Rectal smooth muscle tissue (tissue), 1 donor: ENCODE measurements at regions not wholly inside any gene's neighbourhood (a gene's known extent, or its start where the extent isn't known, plus 50 kb on each side); places are given as distances from the start of the nearest gene placed in this dataset.

Source experiments
- H3K27ac ChIP-seq: one replicate; pipeline ENCODE4 v1.7.0; 2013; ENCODE audit warnings: low read depth, low read length, inconsistent platforms
- H3K27me3 ChIP-seq: one replicate; pipeline ENCODE4 v1.7.0; 2013; ENCODE audit warnings: low read length; ENCODE audit not compliant: control insufficient read depth, insufficient read depth
- H3K36me3 ChIP-seq: one replicate; pipeline ENCODE4 v1.7.0; 2013; ENCODE audit warnings: low read length; ENCODE audit not compliant: control insufficient read depth, insufficient read depth
- H3K4me1 ChIP-seq: one replicate; pipeline ENCODE4 v1.7.0; 2013; ENCODE audit warnings: low read length; ENCODE audit not compliant: control insufficient read depth, insufficient read depth
- H3K4me3 ChIP-seq: one replicate; pipeline ENCODE4 v1.7.0; 2013; ENCODE audit warnings: low read length
- H3K9ac ChIP-seq: one replicate; pipeline ENCODE4 v1.7.0; 2013; ENCODE audit warnings: low read length

DNA sequence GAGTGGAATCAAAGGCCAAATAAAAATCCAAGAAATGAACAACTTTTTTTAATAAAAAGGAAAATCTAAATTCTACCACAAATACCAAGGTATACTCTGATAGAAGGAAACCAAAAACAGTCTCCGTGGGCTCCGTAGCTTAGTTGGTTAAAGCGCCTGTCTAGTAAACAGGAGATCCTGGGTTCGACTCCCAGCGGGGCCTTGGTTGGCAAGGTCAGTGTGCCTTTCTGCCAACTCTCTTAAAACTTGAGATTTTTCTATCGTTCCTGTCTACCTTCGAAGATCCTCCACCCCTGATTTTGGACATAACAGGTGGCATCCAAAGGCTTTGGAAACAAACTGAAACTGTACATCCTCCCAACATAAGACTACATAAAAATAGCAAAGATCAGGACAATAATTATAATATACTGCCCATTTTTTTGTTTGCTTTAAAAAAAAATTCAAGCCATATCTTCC is 197.9 kb downstream of the TRIM27 start:
- H3K27me3 ChIP-seq: no peaks in the 10 kb centered on the region
- no peaks in the 10 kb centered on the region for H3K4me1 ChIP-seq
- H3K9ac ChIP-seq: no peak overlapping the region
- no peaks in the 10 kb centered on the region for H3K36me3 ChIP-seq
- H3K4me3 ChIP-seq: no peak overlapping the region
- H3K27ac ChIP-seq: no peak overlapping the region

- Histone ChIP-seq H3K4me3 (no peak overlapping the region), H3K27ac (no peak overlapping the region), H3K27me3 (no peaks in the 10 kb centered on the region)
Observed at GRCh38 chr6:28726569-28727309, 197.0 kb downstream of the TRIM27 start.

GRCh38 chr6:28727559-28728211 is 196.1 kb downstream of the TRIM27 start:
- H3K36me3 ChIP-seq: no peaks in the 10 kb centered on the region
- no peak overlapping the region for H3K27ac ChIP-seq
- H3K9ac ChIP-seq: no peak overlapping the region
- no peaks in the 10 kb centered on the region for H3K4me1 ChIP-seq
- no peak overlapping the region for H3K4me3 ChIP-seq
- H3K27me3 ChIP-seq: no peaks in the 10 kb centered on the region

More at GRCh38 chr6:28726569-28727309, 197.0 kb downstream of the TRIM27 start:
- H3K36me3 ChIP-seq: no peaks in the 10 kb centered on the region
- H3K4me1 ChIP-seq: no peaks in the 10 kb centered on the region
- H3K9ac ChIP-seq: no peak overlapping the region

GRCh38 chr6:28729501-28730402 is 194.0 kb downstream of the TRIM27 start:
- Histone ChIP-seq H3K4me3 (peak overlapping the region; percentile 68), H3K4me1 (no peaks in the 10 kb centered on the region), H3K36me3 (no peaks in the 10 kb centered on the region), H3K27ac (no peak overlapping the region), H3K9ac (no peak overlapping the region), H3K27me3 (peaks cover 3% of the 10 kb centered on the region)

- no peaks in the 10 kb centered on the region for H3K4me1 ChIP-seq
- no peak overlapping the region for H3K27ac ChIP-seq
- H3K9ac ChIP-seq: no peak overlapping the region
- no peak overlapping the region for H3K4me3 ChIP-seq
- H3K27me3 ChIP-seq: peaks cover 4% of the 10 kb centered on the region
- H3K36me3 ChIP-seq: no peaks in the 10 kb centered on the region
Observed at GRCh38 chr6:28732052-28732451, 191.7 kb downstream of the TRIM27 start.

- Histone ChIP-seq H3K27me3 (peaks cover 4% of the 10 kb centered on the region), H3K9ac (no peak overlapping the region)
Observed at GRCh38 chr6:28734443-28734959, 189.3 kb downstream of the TRIM27 start.

GRCh38 chr6:28736121-28736520 is 187.7 kb downstream of the TRIM27 start:
- H3K36me3 ChIP-seq: no peaks in the 10 kb centered on the region
- H3K9ac ChIP-seq: no peak overlapping the region
- H3K4me3 ChIP-seq: no peak overlapping the region
- H3K27me3 ChIP-seq: peaks cover 4% of the 10 kb centered on the region
- no peaks in the 10 kb centered on the region for H3K4me1 ChIP-seq
- H3K27ac ChIP-seq: no peak overlapping the region

More at GRCh38 chr6:28734443-28734959, 189.3 kb downstream of the TRIM27 start:
- Histone ChIP-seq H3K4me3 (no peak overlapping the region), H3K27ac (no peak overlapping the region), H3K4me1 (no peaks in the 10 kb centered on the region), H3K36me3 (no peaks in the 10 kb centered on the region)

DNA sequence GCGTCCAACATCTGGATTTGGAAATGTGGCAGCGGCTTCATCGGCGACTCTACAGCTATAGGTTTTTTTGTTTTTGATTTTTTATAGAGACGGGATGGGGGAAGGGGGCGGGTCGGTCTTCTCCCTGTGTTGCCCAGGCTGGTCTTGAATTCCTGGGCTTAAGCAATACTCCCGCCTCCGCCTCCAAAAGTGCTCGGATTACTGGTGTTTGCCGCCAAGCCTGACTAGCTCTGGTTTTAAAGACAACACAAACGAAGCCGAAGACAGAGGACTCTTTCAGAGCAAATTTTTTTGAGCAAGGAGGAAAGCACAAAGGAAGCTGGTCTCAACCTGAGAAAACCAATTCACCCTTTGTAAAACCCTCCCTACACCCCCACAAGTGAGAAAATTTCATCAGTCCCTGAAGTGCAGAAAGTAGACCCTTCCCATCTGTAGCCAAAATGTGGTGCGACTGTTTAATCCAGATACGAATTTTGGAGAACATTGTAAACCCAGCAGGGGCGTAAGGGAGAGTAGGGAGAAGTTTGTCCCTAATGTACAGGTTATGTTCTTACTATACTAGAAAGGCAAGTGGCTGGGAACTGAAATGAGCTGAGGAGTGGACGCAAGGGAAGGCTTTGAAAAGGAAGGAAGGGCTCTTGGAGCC is 185.9 kb downstream of the TRIM27 start:
- peaks cover 4% of the 10 kb centered on the region for H3K27me3 ChIP-seq
- H3K4me1 ChIP-seq: no peaks in the 10 kb centered on the region
- H3K9ac ChIP-seq: no peak overlapping the region
- H3K27ac ChIP-seq: no peak overlapping the region
- no peaks in the 10 kb centered on the region for H3K36me3 ChIP-seq
- no peak overlapping the region for H3K4me3 ChIP-seq

- Histone ChIP-seq H3K27ac (no peak overlapping the region), H3K4me3 (no peak overlapping the region), H3K9ac (no peak overlapping the region), H3K4me1 (no peaks in the 10 kb centered on the region), H3K27me3 (peaks cover 4% of the 10 kb centered on the region), H3K36me3 (no peaks in the 10 kb centered on the region)
Observed at GRCh38 chr6:28738396-28738765, 185.4 kb downstream of the TRIM27 start.

DNA sequence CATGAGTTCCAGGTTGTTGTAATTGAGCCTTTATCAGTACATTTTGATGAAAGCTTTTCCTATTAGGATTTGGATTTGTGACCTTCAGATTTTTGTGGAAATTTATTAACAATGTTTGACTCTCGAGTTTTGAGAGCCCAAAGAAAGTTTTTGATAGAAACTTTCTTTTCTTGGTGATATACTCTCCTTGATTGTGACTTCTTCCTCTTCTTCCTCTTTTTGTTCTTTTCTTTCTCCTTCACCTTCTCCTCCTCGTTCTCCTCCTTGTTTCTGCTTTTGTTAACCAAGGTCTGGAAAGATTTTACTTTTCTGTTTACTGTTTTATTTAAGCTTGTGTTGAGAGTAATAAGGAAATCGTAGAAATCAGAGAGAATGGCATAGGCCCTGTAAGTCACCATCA is 182.4 kb downstream of the TRIM27 start:
- H3K27me3 ChIP-seq: no peaks in the 10 kb centered on the region
- no peaks in the 10 kb centered on the region for H3K36me3 ChIP-seq
- H3K4me3 ChIP-seq: no peak overlapping the region
- H3K27ac ChIP-seq: no peak overlapping the region
- no peak overlapping the region for H3K9ac ChIP-seq
- no peaks in the 10 kb centered on the region for H3K4me1 ChIP-seq

DNA sequence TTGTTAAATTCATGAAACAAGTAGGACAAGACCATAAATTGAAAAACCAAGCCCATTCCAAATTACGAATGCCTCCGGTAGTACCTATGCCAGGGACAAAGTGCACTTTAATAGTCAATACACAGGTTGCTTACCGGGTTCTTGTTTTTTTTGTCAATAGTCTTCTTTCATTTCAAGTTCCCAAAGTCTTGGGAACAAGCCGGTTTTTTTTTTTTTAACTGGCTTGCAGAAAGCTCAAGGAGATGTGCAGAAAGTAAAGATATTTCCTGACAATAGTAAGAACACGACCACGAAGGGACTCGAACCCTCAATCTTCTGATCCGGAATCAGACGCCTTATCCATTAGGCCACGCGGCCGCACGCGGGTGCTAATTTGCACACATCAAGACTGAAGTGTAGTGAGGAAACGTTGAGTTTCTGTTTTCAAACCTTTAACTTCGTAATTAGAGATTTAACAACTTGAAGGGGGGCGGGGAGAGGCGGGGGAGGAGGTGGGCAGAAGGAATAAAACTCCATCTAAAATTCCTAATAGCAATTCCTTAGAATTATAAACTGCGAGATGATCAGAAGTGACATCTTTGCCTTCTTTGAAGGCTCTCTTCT is 181.0 kb downstream of the TRIM27 start:
- Histone ChIP-seq H3K36me3 (no peaks in the 10 kb centered on the region), H3K27me3 (no peaks in the 10 kb centered on the region), H3K4me3 (no peak overlapping the region), H3K9ac (no peak overlapping the region), H3K4me1 (no peaks in the 10 kb centered on the region), H3K27ac (no peak overlapping the region)
